PC-3 (cell line): ENCODE measurements at regions not wholly inside any gene's neighbourhood (a gene's known extent, or its start where the extent isn't known, plus 50 kb on each side); places are given as distances from the start of the nearest gene placed in this dataset.

Experiments used
- EZH2phosphoT487 ChIP-seq: fragments of 300-600 bp; sonication (generic); IDR thresholded peaks from 2 replicates; pipeline ENCODE4 v1.6.1; 2018; ENCODE audit warnings: mild to moderate bottlenecking, antibody characterized with exemption, low read length, borderline replicate concordance
- TF ChIP-seq, protein P1 (sequence below): fragments of 300-600 bp; sonication (generic); conservative IDR thresholded peaks from 2 replicates; pipeline ENCODE4 v1.5.1; 2017; ENCODE audit warnings: antibody characterized with exemption, low read depth, mild to moderate bottlenecking, low read length

DNA sequence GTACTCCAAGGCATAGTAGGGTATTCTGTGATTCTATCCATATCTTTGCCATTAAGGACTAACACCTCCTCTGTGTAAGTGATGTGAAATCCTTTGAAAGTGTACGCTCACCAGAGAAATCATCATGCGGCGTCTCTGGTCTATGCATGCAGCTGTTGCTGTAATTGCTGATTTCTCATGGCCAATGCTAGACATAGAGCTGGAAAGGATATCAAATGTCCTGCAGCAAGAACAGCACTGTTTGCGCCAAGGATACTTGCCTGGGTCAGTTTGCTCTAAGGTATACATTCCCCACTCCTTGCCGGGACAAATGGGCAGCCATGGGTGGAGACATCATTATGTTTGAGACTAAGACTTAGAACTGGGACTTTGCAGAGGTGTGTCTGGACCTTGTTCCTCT is 896.4 kb downstream of the BCL11B start:
- TF ChIP-seq, protein P1, sequence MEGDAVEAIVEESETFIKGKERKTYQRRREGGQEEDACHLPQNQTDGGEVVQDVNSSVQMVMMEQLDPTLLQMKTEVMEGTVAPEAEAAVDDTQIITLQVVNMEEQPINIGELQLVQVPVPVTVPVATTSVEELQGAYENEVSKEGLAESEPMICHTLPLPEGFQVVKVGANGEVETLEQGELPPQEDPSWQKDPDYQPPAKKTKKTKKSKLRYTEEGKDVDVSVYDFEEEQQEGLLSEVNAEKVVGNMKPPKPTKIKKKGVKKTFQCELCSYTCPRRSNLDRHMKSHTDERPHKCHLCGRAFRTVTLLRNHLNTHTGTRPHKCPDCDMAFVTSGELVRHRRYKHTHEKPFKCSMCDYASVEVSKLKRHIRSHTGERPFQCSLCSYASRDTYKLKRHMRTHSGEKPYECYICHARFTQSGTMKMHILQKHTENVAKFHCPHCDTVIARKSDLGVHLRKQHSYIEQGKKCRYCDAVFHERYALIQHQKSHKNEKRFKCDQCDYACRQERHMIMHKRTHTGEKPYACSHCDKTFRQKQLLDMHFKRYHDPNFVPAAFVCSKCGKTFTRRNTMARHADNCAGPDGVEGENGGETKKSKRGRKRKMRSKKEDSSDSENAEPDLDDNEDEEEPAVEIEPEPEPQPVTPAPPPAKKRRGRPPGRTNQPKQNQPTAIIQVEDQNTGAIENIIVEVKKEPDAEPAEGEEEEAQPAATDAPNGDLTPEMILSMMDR, result no peak
- TF ChIP-seq EZH2phosphoT487, result no peak
